Keratinocyte (primary cell): ENCODE measurements at regions not wholly inside any gene's neighbourhood (a gene's known extent, or its start where the extent isn't known, plus 50 kb on each side); places are given as distances from the start of the nearest gene placed in this dataset.

ENCODE experiments used
- DNase-seq: peaks from one replicate; pipeline ENCODE4 v3.0.0-alpha.2; 2011; ENCODE audit warnings: low read depth, missing footprints, low spot score
- FAIRE-seq: peaks from 2 replicates; lab custom pipeline; 2011; peaks lifted over from hg19 to GRCh38; lab: Jason Lieb, UNC
- H2AFZ ChIP-seq: 2 replicates; pipeline ENCODE4 v1.6.0; 2012; ENCODE audit warnings: low read length, control low read depth, inconsistent platforms; ENCODE audit not compliant: control insufficient read depth
- H3K27ac ChIP-seq: 2 replicates; pipeline ENCODE4 v1.5.1; 2011; ENCODE audit warnings: low read length; ENCODE audit not compliant: control insufficient read depth, insufficient read depth
- H3K27me3 ChIP-seq: 3 replicates; pipeline ENCODE4 v1.6.0; 2011; ENCODE audit warnings: low read length; ENCODE audit not compliant: control insufficient read depth, insufficient read depth; ENCODE audit errors: extremely low read depth
- H3K36me3 ChIP-seq, 2 experiments: 2 replicates in 1 of 2; 3 replicates in 1 of 2; pipeline ENCODE4 v1.5.1; 2011; ENCODE audit warnings: low read length in 2 of 2, mild to moderate bottlenecking in 1 of 2; ENCODE audit not compliant: control insufficient read depth in 2 of 2, insufficient read depth in 2 of 2; ENCODE audit errors: extremely low read depth in 1 of 2
- H3K4me1 ChIP-seq: 3 replicates; pipeline ENCODE4 v1.5.1; 2011; ENCODE audit warnings: low read length; ENCODE audit not compliant: control insufficient read depth, insufficient read depth; ENCODE audit errors: extremely low read depth
- H3K4me2 ChIP-seq: 3 replicates; pipeline ENCODE4 v1.6.0; 2011; ENCODE audit warnings: low read depth, low read length; ENCODE audit not compliant: control insufficient read depth, insufficient read depth; ENCODE audit errors: extremely low read depth
- H3K4me3 ChIP-seq, 3 experiments: fragments of 200-600 bp in 1 of 3; sonication (generic) in 1 of 3; 2 replicates in 2 of 3; 3 replicates in 1 of 3; pipeline ENCODE4 v1.5.1; 2011 to 2016; ENCODE audit warnings: low read length in 3 of 3, mild to moderate bottlenecking in 3 of 3, control low read depth in 2 of 3, inconsistent platforms in 1 of 3, low read depth in 1 of 3, mixed read lengths in 1 of 3, mixed run types in 1 of 3, moderate library complexity in 1 of 3; ENCODE audit not compliant: control insufficient read depth in 2 of 3, insufficient read depth in 2 of 3; ENCODE audit errors: extremely low read depth in 1 of 3
- H3K79me2 ChIP-seq: 2 replicates; pipeline ENCODE4 v1.6.0; 2012; ENCODE audit warnings: low read length; ENCODE audit not compliant: control insufficient read depth, insufficient read depth
- H3K9ac ChIP-seq: 3 replicates; pipeline ENCODE4 v1.6.0; 2011; ENCODE audit warnings: low read length; ENCODE audit not compliant: control insufficient read depth, insufficient read depth; ENCODE audit errors: extremely low read depth
- H3K9me1 ChIP-seq: 3 replicates; pipeline ENCODE4 v1.6.0; 2011; ENCODE audit warnings: low read length; ENCODE audit not compliant: control insufficient read depth, insufficient read depth; ENCODE audit errors: extremely low read depth
- H3K9me3 ChIP-seq: 2 replicates; pipeline ENCODE4 v1.5.1; 2012; ENCODE audit warnings: low read depth, low read length; ENCODE audit not compliant: control insufficient read depth
- H4K20me1 ChIP-seq: 3 replicates; pipeline ENCODE4 v1.6.0; 2011; ENCODE audit warnings: low read length; ENCODE audit not compliant: control insufficient read depth, insufficient read depth; ENCODE audit errors: extremely low read depth
- EZH2 ChIP-seq: IDR thresholded peaks from one replicate; pipeline ENCODE4 v1.6.1; 2012; ENCODE audit warnings: inconsistent platforms, mild to moderate bottlenecking, low read length, moderate library complexity
- dilution Hi-C: fragments of 300-500 bp; cut with MboI; formaldehyde crosslinking; loops from one replicate; pipeline ENCODE4 v1.7.0; 2020; ENCODE audit warnings: low sequenced_read_pairs; ENCODE audit not compliant: extremely low pct_ligation_motif_present
- TF ChIP-seq, protein P1 (sequence below), 3 experiments: IDR thresholded peaks in 1 of 3; conservative IDR thresholded peaks in 1 of 3; optimal IDR thresholded peaks in 1 of 3; 2 replicates in 2 of 3; 3 replicates in 1 of 3; pipeline versions ENCODE3 to v1.5.1; 2011; ENCODE audit warnings: low read length in 3 of 3, mild to moderate bottlenecking in 3 of 3, moderate library complexity in 2 of 3, control low read depth in 1 of 3, inconsistent platforms in 1 of 3; ENCODE audit not compliant: insufficient read depth in 2 of 3; ENCODE audit errors: extremely low read depth in 1 of 3

- no peaks in the 10 kb centered on the region for H4K20me1 ChIP-seq
- H3K4me3 ChIP-seq, result no peak overlapping the region
- DNase-seq (no peak), FAIRE-seq (no peak)
- H3K27me3 ChIP-seq, result peaks cover 15% of the 10 kb centered on the region
- TF ChIP-seq EZH2, result no peak
- TF ChIP-seq, protein P1, sequence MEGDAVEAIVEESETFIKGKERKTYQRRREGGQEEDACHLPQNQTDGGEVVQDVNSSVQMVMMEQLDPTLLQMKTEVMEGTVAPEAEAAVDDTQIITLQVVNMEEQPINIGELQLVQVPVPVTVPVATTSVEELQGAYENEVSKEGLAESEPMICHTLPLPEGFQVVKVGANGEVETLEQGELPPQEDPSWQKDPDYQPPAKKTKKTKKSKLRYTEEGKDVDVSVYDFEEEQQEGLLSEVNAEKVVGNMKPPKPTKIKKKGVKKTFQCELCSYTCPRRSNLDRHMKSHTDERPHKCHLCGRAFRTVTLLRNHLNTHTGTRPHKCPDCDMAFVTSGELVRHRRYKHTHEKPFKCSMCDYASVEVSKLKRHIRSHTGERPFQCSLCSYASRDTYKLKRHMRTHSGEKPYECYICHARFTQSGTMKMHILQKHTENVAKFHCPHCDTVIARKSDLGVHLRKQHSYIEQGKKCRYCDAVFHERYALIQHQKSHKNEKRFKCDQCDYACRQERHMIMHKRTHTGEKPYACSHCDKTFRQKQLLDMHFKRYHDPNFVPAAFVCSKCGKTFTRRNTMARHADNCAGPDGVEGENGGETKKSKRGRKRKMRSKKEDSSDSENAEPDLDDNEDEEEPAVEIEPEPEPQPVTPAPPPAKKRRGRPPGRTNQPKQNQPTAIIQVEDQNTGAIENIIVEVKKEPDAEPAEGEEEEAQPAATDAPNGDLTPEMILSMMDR (optimal IDR thresholded peaks at IDR 0.05 in 1 of 3, IDR thresholded peaks at IDR 0.05 in 1 of 3, conservative IDR thresholded peaks at IDR 0.05 in 1 of 3; ENCODE audit: extremely low read depth in 1 of 3, insufficient read depth in 2 of 3, low read length in 3 of 3), result no peak
- H3K9ac ChIP-seq, result no peak overlapping the region
- H3K4me2 ChIP-seq, result no peak overlapping the region
- H2AFZ ChIP-seq, result no peak overlapping the region
- dilution Hi-C loops, result no loop called here
- no peaks in the 10 kb centered on the region for H3K9me1 ChIP-seq
- no peaks in the 10 kb centered on the region for H3K79me2 ChIP-seq
- no peaks in the 10 kb centered on the region for H3K36me3 ChIP-seq
- H3K4me1 ChIP-seq, result no peaks in the 10 kb centered on the region
- no peak overlapping the region for H3K27ac ChIP-seq
- no peaks in the 10 kb centered on the region for H3K9me3 ChIP-seq
Observed at GRCh38 chr6:90350689-90351554, 54.3 kb upstream of the BACH2 start.

DNA sequence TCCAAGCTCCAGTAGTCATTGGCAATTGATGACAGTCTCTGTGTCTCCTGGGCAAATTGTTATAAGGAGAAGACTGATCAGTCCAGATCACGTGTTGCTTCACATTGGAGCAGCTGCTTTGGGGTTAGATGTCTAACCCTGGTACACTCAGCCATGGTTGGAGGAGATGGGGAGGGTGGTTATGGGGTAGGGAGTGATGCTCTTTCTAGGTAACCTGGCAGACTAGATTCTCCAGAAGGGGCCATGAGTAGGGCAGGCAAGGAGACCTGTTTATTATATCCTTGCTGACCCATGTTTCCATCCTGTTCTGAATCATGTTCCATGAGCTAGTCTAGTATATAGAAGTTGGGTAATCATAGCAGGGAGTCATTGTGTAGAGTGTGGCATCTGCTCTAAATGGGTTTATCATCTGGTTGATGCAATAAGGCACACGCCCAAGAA lies 50.8 kb upstream of the BACH2 start:
- Histone ChIP-seq H3K4me2 (no peak overlapping the region), H3K79me2 (no peaks in the 10 kb centered on the region), H3K4me1 (no peaks in the 10 kb centered on the region), H3K9me1 (no peaks in the 10 kb centered on the region), H3K9ac (no peak overlapping the region), H3K4me3 (no peak overlapping the region), H3K27ac (no peak overlapping the region), H3K36me3 (no peaks in the 10 kb centered on the region), H3K9me3 (no peaks in the 10 kb centered on the region), H4K20me1 (no peaks in the 10 kb centered on the region), H3K27me3 (peaks cover 18% of the 10 kb centered on the region), H2AFZ (no peak overlapping the region)
- no peak for FAIRE-seq
- DNase-seq, result no peak
- dilution Hi-C loops, result no loop called here
- TF ChIP-seq EZH2, result no peak
- TF ChIP-seq, protein P1 (optimal IDR thresholded peaks at IDR 0.05 in 1 of 3, IDR thresholded peaks at IDR 0.05 in 1 of 3, conservative IDR thresholded peaks at IDR 0.05 in 1 of 3; ENCODE audit: extremely low read depth in 1 of 3, insufficient read depth in 2 of 3, low read length in 3 of 3), result no peak
